Common myeloid progenitor, CD34-positive (primary cell): ENCODE measurements at regions not wholly inside any gene's neighbourhood (a gene's known extent, or its start where the extent isn't known, plus 50 kb on each side); places are given as distances from the start of the nearest gene placed in this dataset.

Experiments used
- CTCF ChIA-PET: fragments of 350-600 bp; sonication (Branson Sonifier 250); formaldehyde crosslinking; loops from one replicate; lab custom pipeline; 2021; ENCODE audit warnings: antibody characterized with exemption; lab: Charles Lee
- POLR2A ChIA-PET: fragments of 350-600 bp; sonication (Branson Sonifier 250); formaldehyde crosslinking; loops from one replicate; lab custom pipeline; 2021; ENCODE audit warnings: antibody characterized with exemption; lab: Charles Lee
- DNase-seq, 3 donors: peaks; one replicate each; pipeline versions ENCODE4 v3.0.0 to v3.0.0-alpha.2; 2013
- H3K27ac ChIP-seq, 2 experiments: 1 replicate in 1 of 2; 2 replicates in 1 of 2; pipeline ENCODE4 v1.7.0; 2013; ENCODE audit warnings: inconsistent platforms in 2 of 2, low read length in 2 of 2, mild to moderate bottlenecking in 2 of 2, low read depth in 1 of 2, moderate library complexity in 1 of 2; ENCODE audit not compliant: severe bottlenecking in 2 of 2, insufficient read depth in 1 of 2, poor library complexity in 1 of 2
- H3K27me3 ChIP-seq, 5 experiments: replicated peaks in 2 of 5; 1 replicate in 3 of 5; 2 replicates in 2 of 5; pipeline versions ENCODE4 v1.6.1 to v1.7.0; 2013; ENCODE audit warnings: low read length in 4 of 5, mild to moderate bottlenecking in 2 of 5, moderate library complexity in 2 of 5, inconsistent platforms in 1 of 5; ENCODE audit not compliant: insufficient read depth in 5 of 5, control insufficient read depth in 4 of 5
- H3K36me3 ChIP-seq, 4 experiments: 1 replicate in 2 of 4; 2 replicates in 2 of 4; pipeline versions ENCODE4 v1.6.1 to v1.7.0; 2013; ENCODE audit warnings: low read length in 3 of 4, control low read depth in 1 of 4, mild to moderate bottlenecking in 1 of 4; ENCODE audit not compliant: control insufficient read depth in 4 of 4, insufficient read depth in 4 of 4
- H3K4me1 ChIP-seq, 4 experiments: 1 replicate in 3 of 4; 2 replicates in 1 of 4; pipeline versions ENCODE4 v1.6.1 to v1.7.1; 2013; ENCODE audit warnings: low read length in 3 of 4, mild to moderate bottlenecking in 3 of 4, control low read depth in 1 of 4, inconsistent platforms in 1 of 4, moderate library complexity in 1 of 4; ENCODE audit not compliant: control insufficient read depth in 4 of 4, insufficient read depth in 4 of 4; ENCODE audit errors: control extremely low read depth in 1 of 4
- H3K4me3 ChIP-seq, 7 experiments: 1 replicate in 4 of 7; 2 replicates in 3 of 7; pipeline versions ENCODE4 v1.5.1 to v1.7.0; 2013; ENCODE audit warnings: mild to moderate bottlenecking in 7 of 7, low read length in 6 of 7, moderate library complexity in 6 of 7, inconsistent platforms in 2 of 7, low read depth in 2 of 7, control low read depth in 1 of 7; ENCODE audit not compliant: insufficient read depth in 4 of 7, control insufficient read depth in 1 of 7; ENCODE audit errors: extremely low read depth in 1 of 7
- H3K9me3 ChIP-seq, 5 experiments: 1 replicate in 4 of 5; 2 replicates in 1 of 5; pipeline versions ENCODE4 v1.6.1 to v1.7.1; 2013; ENCODE audit warnings: low read length in 4 of 5, mild to moderate bottlenecking in 2 of 5, inconsistent platforms in 1 of 5, low read depth in 1 of 5, moderate library complexity in 1 of 5; ENCODE audit not compliant: control insufficient read depth in 4 of 5, insufficient read depth in 2 of 5; ENCODE audit errors: control extremely low read depth in 1 of 5
- WGBS: methylation state at CpG from one replicate; pipeline ENCODE4 v1.1.5; 2013; ENCODE audit not compliant: insufficient coverage; 5-methylcytosine and 5-hydroxymethylcytosine counted together

DNA sequence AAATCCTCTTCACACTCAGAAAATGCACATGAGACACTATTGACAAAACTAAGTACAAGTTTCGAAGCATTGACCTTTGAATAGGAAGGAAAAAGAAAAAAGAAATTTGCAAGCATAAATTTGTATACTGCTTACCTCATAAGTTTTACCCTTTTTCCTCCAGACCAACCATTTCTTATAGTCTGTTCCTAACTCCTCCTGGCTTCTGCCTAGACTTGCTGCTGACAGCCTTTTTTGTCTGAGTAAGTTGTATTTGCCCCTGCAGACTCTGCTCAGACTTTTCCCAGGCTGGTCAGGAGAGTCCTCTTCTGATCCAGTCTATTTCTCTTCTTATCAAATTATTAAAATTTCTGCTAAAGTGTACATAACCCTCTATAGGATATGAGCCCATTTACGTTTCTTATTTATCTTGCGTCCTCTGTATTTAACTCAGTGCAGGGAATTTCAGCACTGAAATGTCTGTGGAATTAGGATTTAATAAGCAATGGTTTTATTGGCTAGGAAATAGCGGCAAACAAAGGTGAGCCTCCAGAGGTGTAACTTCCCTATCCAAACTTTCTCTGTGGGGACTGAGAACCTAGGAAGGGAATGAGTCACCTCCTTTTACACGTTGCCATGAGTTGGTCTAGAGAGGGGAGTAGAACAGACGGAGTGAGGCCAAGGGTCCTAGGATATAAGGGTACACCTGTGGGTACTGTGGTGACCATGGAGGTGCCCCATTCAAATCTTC is 207.1 kb upstream of the MARCKS start:
- peaks cover 0 to 4% (median 0%) of the 10 kb centered on the region in 5 experiments for H3K9me3 ChIP-seq
- POLR2A ChIA-PET: no interaction called here
- no peaks in the 10 kb centered on the region for H3K36me3 ChIP-seq
- 90% methylated on average over 2 of the region's 6 CpGs for WGBS
- H3K27me3 ChIP-seq: no peaks in the 10 kb centered on the region
- no peak for DNase-seq
- peaks cover 0 to 13% (median 0%) of the 10 kb centered on the region in 4 experiments for H3K4me1 ChIP-seq
- no peak overlapping the region for H3K27ac ChIP-seq
- no peak overlapping the region for H3K4me3 ChIP-seq
- CTCF ChIA-PET: no interaction called here

DNA sequence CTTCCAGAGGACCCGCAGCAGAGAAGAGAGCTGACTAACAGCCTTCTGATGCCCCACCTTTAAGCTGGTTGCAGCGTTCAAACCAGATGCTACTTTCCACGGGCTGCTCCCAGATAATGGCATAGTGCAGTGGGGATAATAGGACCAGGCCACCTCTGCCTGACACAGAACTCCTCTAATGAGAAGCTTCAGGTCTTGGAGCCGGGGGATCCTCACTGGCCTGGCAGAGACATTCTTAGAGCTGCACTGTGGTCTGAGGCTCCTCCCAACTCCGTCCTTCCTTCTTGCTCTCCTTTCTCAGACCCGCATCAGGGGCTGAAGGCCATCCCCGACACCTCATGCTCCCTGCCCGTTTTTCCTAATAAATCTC is 206.6 kb upstream of the MARCKS start:
- no peak for DNase-seq
- Histone ChIP-seq H3K36me3 (no peaks in the 10 kb centered on the region), H3K4me3 (no peak overlapping the region), H3K9me3 (peaks cover 0 to 4% (median 0%) of the 10 kb centered on the region in 5 experiments), H3K4me1 (peaks cover 0 to 13% (median 0%) of the 10 kb centered on the region in 4 experiments), H3K27me3 (no peaks in the 10 kb centered on the region), H3K27ac (no peak overlapping the region)
- WGBS: 98% methylated on average over 6 of the region's 8 CpGs
- ChIA-PET POLR2A (no interaction called here), CTCF (no interaction called here)

DNA sequence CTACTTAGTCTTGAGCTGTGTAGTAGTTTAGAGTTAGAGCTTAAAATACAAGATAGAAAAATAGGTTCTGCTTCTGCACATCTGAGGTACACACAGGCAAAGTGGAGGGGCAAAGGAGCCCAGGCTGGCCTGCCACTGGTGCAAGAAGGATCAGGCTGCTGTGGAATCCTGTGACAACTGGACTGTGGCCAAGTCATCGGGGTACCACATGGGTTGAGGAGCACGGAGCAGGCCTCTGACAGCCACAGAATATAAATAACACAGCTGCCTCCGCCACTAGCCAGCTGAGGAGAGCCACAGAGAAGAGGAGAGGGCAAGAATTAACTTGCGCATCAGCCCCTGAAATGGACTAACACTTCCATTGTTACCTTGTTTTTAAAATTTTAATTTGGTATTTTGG is 206.0 kb upstream of the MARCKS start:
- WGBS: 25% methylated on average over 1 of the region's 4 CpGs
- no peak for DNase-seq
- Histone ChIP-seq H3K9me3 (peaks cover 0 to 4% (median 0%) of the 10 kb centered on the region in 5 experiments), H3K4me1 (peaks cover 0 to 13% (median 0%) of the 10 kb centered on the region in 4 experiments), H3K27me3 (no peaks in the 10 kb centered on the region), H3K27ac (no peak overlapping the region), H3K36me3 (no peaks in the 10 kb centered on the region), H3K4me3 (no peak overlapping the region)
- ChIA-PET POLR2A (no interaction called here), CTCF (no interaction called here)

DNA sequence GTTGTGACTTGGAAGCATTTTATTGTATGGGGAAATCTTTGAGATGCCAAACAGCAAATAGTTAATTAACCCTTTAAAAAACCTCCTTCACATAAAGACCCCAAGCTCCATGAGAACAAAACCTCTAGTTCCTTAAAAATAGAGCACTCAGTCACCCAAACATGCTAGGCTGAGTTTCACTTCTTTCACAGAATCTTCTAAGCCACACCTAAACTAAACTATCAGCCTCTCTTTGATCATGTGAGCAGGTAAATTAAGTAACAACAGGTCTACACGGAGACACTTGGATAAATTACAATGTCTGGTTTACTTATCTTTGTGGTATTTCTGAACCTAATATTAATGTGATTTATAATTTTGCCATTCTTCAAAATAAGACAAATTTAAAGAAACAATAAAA is 205.2 kb upstream of the MARCKS start:
- CTCF ChIA-PET: no interaction called here
- H3K27me3 ChIP-seq: no peaks in the 10 kb centered on the region
- H3K36me3 ChIP-seq: no peaks in the 10 kb centered on the region
- DNase-seq: no peak
- no peak overlapping the region for H3K27ac ChIP-seq
- WGBS: no CpG with 5 or more reads among the region's 1 CpG
- no peak overlapping the region for H3K4me3 ChIP-seq
- peaks cover 0 to 4% (median 0%) of the 10 kb centered on the region in 5 experiments for H3K9me3 ChIP-seq
- H3K4me1 ChIP-seq: peaks cover 0 to 13% (median 0%) of the 10 kb centered on the region in 4 experiments
- POLR2A ChIA-PET: no interaction called here

DNA sequence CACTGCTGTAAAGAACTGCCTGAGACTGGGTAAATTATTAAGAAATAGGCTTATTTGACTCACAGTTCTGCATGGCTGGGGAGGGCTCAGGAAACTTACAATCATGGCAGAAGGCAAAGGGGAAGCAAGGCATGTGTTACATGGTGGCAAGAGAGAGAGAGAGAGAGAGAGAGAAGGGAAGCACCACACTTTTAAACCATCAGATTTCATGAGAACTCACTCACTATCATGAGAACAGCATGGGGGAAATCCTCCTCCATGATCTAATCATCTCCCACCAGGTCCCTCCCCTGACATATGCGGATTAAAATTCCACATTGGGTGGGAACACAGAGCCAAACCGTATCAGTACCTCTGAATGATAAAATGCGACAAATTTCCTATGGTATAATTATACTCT is 203.9 kb upstream of the MARCKS start:
- CTCF ChIA-PET: no interaction called here
- WGBS: no CpG with 5 or more reads among the region's 3 CpGs

DNA sequence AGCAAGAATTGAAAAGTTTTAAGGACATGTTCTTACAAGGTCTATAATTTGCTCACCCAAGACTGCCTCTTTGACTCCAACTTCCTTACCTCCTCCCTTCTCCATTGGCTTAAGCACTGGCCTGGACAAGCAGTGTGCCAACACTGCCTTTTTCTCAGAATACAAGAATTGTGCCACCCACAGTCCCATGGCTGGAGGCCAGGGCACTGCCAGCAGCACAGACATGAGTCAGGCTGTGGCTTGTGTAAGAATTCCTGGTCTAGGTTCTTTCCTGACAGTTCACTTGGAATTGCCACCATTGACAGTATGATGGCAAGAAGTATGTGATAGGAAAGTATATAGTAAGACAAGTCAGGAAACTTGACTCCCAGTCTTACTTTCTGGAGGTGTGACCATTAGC is 202.7 kb upstream of the MARCKS start:
- peaks cover 0 to 7% (median 0%) of the 10 kb centered on the region in 4 experiments for H3K4me1 ChIP-seq
- ChIA-PET POLR2A (no interaction called here), CTCF (interaction anchor here (1.0 kb wide), 1 partner anchor 19 kb away, joined by 3 read pairs; no protein-coding TSS in a partner anchor)
- H3K9me3 ChIP-seq: peaks cover 0 to 4% (median 0%) of the 10 kb centered on the region in 5 experiments
- H3K36me3 ChIP-seq: no peaks in the 10 kb centered on the region
- no peak overlapping the region for H3K27ac ChIP-seq
- DNase-seq: no peak
- H3K4me3 ChIP-seq: no peak overlapping the region
- no peaks in the 10 kb centered on the region for H3K27me3 ChIP-seq

More for the DNA sequence above, 203.9 kb upstream of the MARCKS start:
- DNase-seq: no peak
- no peak overlapping the region for H3K4me3 ChIP-seq
- H3K27me3 ChIP-seq: no peaks in the 10 kb centered on the region
- H3K36me3 ChIP-seq: no peaks in the 10 kb centered on the region
- peaks cover 0 to 4% (median 0%) of the 10 kb centered on the region in 5 experiments for H3K9me3 ChIP-seq
- POLR2A ChIA-PET: no interaction called here
- no peak overlapping the region for H3K27ac ChIP-seq
- peaks cover 0 to 13% (median 0%) of the 10 kb centered on the region in 4 experiments for H3K4me1 ChIP-seq

DNA sequence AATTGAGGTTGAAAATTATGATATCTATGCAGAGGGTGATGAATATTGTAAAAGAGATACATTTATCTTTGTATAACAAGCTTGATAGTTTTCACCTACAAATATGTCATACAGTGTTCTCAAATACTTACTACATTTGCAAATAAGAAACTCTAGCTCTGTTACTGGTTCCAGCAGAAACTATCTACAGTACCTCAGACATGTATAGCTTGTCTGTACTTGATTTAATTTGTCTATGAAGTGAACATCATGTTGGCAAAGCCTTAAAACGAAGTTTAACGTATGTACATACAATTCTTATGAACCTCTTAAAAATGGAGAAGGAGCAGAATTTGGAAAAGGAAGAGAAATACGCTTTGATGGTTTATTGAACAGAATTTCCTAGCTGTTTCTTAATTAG is 201.4 kb upstream of the MARCKS start:
- Histone ChIP-seq H3K4me1 (peaks cover 0 to 4% (median 0%) of the 10 kb centered on the region in 4 experiments), H3K9me3 (peaks cover 0 to 4% (median 0%) of the 10 kb centered on the region in 5 experiments), H3K27ac (no peak overlapping the region), H3K4me3 (no peak overlapping the region), H3K27me3 (no peaks in the 10 kb centered on the region), H3K36me3 (no peaks in the 10 kb centered on the region)
- ChIA-PET POLR2A (interaction anchor here (0.6 kb wide), 1 partner anchor 202 kb away, joined by 6 read pairs; no protein-coding TSS in a partner anchor), CTCF (no interaction called here)
- WGBS: no CpG with 5 or more reads among the region's 3 CpGs
- no peak for DNase-seq
